HFFc6 (cell line): ENCODE measurements at regions not wholly inside any gene's neighbourhood (a gene's known extent, or its start where the extent isn't known, plus 50 kb on each side); places are given as distances from the start of the nearest gene placed in this dataset.

Experiments
- DNase-seq: peaks from one replicate; pipeline ENCODE4 v3.0.0-alpha.2; 2018
- H3K27ac Mint-ChIP-seq: 2 replicates; pipeline ENCODE4 v1.8.0; 2020; ENCODE audit warnings: mild to moderate bottlenecking, mixed read lengths
- H3K27me3 Mint-ChIP-seq: 2 replicates; pipeline ENCODE4 v1.8.0; 2021; ENCODE audit warnings: mild to moderate bottlenecking, moderate library complexity, mixed read lengths; ENCODE audit not compliant: insufficient read depth
- H3K36me3 Mint-ChIP-seq: 2 replicates; pipeline ENCODE4 v1.8.0; 2021; ENCODE audit warnings: low read depth, mixed read lengths
- H3K4me1 Mint-ChIP-seq: 2 replicates; pipeline ENCODE4 v1.8.0; 2020; ENCODE audit warnings: low read depth, mixed read lengths
- H3K4me3 Mint-ChIP-seq: 2 replicates; pipeline ENCODE4 v1.8.0; 2020; ENCODE audit warnings: mild to moderate bottlenecking, moderate library complexity, mixed read lengths
- H3K9me3 Mint-ChIP-seq: 2 replicates; pipeline ENCODE4 v1.8.0; 2020; ENCODE audit warnings: mild to moderate bottlenecking, mixed read lengths
- CTCF ChIP-seq: fragments of 200-600 bp; sonication (generic); IDR thresholded peaks from 2 replicates; pipeline ENCODE4 v1.5.0; 2021; ENCODE audit warnings: antibody characterized with exemption, mild to moderate bottlenecking

DNA sequence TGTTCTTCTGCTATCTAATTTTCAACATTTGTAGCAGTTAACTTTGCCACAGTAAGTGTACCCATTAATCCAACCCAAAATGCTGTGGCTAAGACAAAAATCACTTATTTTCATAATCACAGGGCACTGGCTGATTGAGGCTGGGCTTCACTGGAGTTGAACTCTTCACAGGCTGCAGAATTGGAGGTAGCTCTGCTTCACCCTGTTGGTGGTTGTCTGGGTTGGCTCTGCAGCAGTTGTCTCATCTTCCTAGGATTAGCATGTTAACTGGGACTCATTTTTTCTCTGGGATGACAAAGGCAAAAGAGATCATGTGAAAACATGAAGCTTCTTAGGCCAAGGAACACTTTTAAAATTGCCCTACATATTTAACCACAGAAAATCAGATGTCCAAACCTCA, 518.9 kb downstream of the TLR4 start:
- no peaks in the 10 kb centered on the region for H3K4me1 Mint-ChIP-seq
- H3K27me3 Mint-ChIP-seq = no peaks in the 10 kb centered on the region
- DNase-seq = no peak
- TF ChIP-seq CTCF = no peak
- no peak overlapping the region for H3K4me3 Mint-ChIP-seq
- peaks cover 37% of the 10 kb centered on the region for H3K9me3 Mint-ChIP-seq
- no peak overlapping the region for H3K27ac Mint-ChIP-seq
- H3K36me3 Mint-ChIP-seq = no peaks in the 10 kb centered on the region; the same call in 1 of the 2 replicates

- Mint-ChIP-seq H3K4me3 (no peak overlapping the region), H3K27ac (no peak overlapping the region), H3K27me3 (no peaks in the 10 kb centered on the region), H3K36me3 (no peaks in the 10 kb centered on the region; the same call in 1 of the 2 replicates), H3K9me3 (peaks cover 28% of the 10 kb centered on the region), H3K4me1 (no peaks in the 10 kb centered on the region)
- DNase-seq = no peak
- TF ChIP-seq CTCF = no peak
Observed at GRCh38 chr9:118230329-118230728, 526.1 kb downstream of the TLR4 start.

DNA sequence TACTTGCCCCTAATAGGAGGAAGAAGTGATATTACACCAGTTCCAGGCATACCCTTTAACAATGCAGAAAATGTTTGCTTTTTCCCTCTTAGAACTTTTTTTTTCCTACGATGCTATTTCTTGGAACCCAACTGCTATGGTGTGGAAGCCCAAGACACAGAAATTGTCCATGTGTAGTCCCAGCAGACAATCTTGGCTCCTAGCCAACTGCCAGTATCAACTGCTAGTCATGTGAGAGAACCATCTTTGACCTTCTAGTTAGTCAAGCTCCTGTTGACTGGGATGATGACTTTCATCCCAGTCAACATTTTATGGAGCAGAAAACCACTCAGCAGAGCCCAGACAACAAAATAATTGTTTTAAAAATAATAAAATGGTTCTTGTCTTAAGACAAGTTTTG, 532.4 kb downstream of the TLR4 start:
- TF ChIP-seq CTCF = no peak
- no peak overlapping the region for H3K4me3 Mint-ChIP-seq
- H3K9me3 Mint-ChIP-seq = peaks cover 36% of the 10 kb centered on the region
- H3K36me3 Mint-ChIP-seq = no peaks in the 10 kb centered on the region
- no peak overlapping the region for H3K27ac Mint-ChIP-seq
- no peaks in the 10 kb centered on the region for H3K27me3 Mint-ChIP-seq
- H3K4me1 Mint-ChIP-seq = no peaks in the 10 kb centered on the region
- DNase-seq = no peak

- Mint-ChIP-seq H3K4me3 (no peak overlapping the region), H3K27ac (no peak overlapping the region), H3K27me3 (no peaks in the 10 kb centered on the region), H3K4me1 (no peaks in the 10 kb centered on the region), H3K36me3 (no peaks in the 10 kb centered on the region), H3K9me3 (peaks cover 29% of the 10 kb centered on the region)
- DNase-seq = no peak
- TF ChIP-seq CTCF = no peak
Observed at GRCh38 chr9:118238139-118238538, 533.9 kb downstream of the TLR4 start.

GRCh38 chr9:118252027-118252426, 547.8 kb downstream of the TLR4 start:
- Mint-ChIP-seq H3K27me3 (no peaks in the 10 kb centered on the region; the same call in 1 of the 2 replicates), H3K27ac (no peak overlapping the region), H3K4me3 (no peak overlapping the region), H3K4me1 (no peaks in the 10 kb centered on the region), H3K36me3 (no peaks in the 10 kb centered on the region), H3K9me3 (peaks cover 45% of the 10 kb centered on the region)
- no peak for DNase-seq
- no peak for TF ChIP-seq CTCF

- Mint-ChIP-seq H3K36me3 (no peaks in the 10 kb centered on the region), H3K27ac (no peak overlapping the region), H3K4me1 (no peaks in the 10 kb centered on the region), H3K9me3 (peaks cover 60% of the 10 kb centered on the region), H3K27me3 (no peaks in the 10 kb centered on the region), H3K4me3 (no peak overlapping the region)
- TF ChIP-seq CTCF = no peak
- no peak for DNase-seq
Observed at GRCh38 chr9:118262191-118262590, 558.0 kb downstream of the TLR4 start.
